ENCODE measurements at regions not wholly inside any gene's neighbourhood (a gene's known extent, or its start where the extent isn't known, plus 50 kb on each side); places are given as distances from the start of the nearest gene placed in this dataset.

DNA sequence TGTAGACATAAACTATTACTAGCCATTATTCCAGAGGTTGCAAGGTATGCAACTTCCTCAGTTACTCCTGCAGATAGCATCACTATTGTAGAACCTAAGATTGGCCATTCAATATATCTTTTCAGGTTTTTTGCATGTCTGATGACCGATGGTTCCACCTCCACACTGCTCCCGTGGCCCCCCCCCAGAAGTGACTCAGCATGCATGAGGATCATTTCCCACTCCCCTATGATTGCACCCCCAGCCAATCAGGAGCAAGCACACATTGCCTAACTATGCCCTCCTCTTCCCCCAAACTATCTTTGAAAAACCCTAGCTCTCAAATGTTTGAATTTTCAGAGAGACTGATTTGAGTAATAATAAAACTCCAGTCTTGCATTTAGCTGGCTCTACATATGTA, 601.4 kb upstream of the TLE4 start:
- TF ChIP-seq L3MBTL2 (conservative IDR thresholded peaks at IDR 0.05) (no peak), SP1 (IDR thresholded peaks at IDR 0.05) (no peak), FOXK2 (IDR thresholded peaks at IDR 0.05) (no peak), FOXA1 (IDR thresholded peaks at IDR 0.05) (no peak), ZNF384 (IDR thresholded peaks at IDR 0.05) (no peak), LEF1 (IDR thresholded peaks at IDR 0.05; ENCODE audit: borderline replicate concordance) (no peak), SUZ12 (IDR thresholded peaks at IDR 0.05) (no peak), FOXM1 (IDR thresholded peaks at IDR 0.05; ENCODE audit: borderline replicate concordance) (no peak), BHLHE40 (IDR thresholded peaks at IDR 0.05; ENCODE audit: borderline replicate concordance) (no peak), ELF4 (IDR thresholded peaks at IDR 0.05) (no peak), TARDBP (IDR thresholded peaks at IDR 0.05) (no peak), ARNT (IDR thresholded peaks at IDR 0.05) (no peak), HDGF (IDR thresholded peaks at IDR 0.05; ENCODE audit: borderline replicate concordance) (no peak)
- TF ChIP-seq, protein P1, sequence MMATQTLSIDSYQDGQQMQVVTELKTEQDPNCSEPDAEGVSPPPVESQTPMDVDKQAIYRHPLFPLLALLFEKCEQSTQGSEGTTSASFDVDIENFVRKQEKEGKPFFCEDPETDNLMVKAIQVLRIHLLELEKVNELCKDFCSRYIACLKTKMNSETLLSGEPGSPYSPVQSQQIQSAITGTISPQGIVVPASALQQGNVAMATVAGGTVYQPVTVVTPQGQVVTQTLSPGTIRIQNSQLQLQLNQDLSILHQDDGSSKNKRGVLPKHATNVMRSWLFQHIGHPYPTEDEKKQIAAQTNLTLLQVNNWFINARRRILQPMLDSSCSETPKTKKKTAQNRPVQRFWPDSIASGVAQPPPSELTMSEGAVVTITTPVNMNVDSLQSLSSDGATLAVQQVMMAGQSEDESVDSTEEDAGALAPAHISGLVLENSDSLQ (IDR thresholded peaks at IDR 0.05): no peak
